B cell (primary cell): ENCODE measurements at regions not wholly inside any gene's neighbourhood (a gene's known extent, or its start where the extent isn't known, plus 50 kb on each side); places are given as distances from the start of the nearest gene placed in this dataset.

Experiments used
- ATAC-seq: fragments of 200-7000 bp; cut with Tn5 transposase; one replicate; pipeline ENCODE4 v1.10.0; 2021; ENCODE audit warnings: low read depth, mild to moderate bottlenecking, moderate number of reproducible peaks, moderate library complexity
- CTCF ChIA-PET: fragments of 350-600 bp; sonication (Branson Sonifier 250); formaldehyde crosslinking; loops from one replicate; lab custom pipeline; 2021; ENCODE audit warnings: antibody characterized with exemption, inconsistent platforms; lab: Charles Lee
- POLR2A ChIA-PET: fragments of 350-600 bp; sonication (Branson Sonifier 250); formaldehyde crosslinking; loops from one replicate; lab custom pipeline; 2021; ENCODE audit warnings: antibody characterized with exemption; lab: Charles Lee
- DNase-seq: peaks from one replicate; pipeline ENCODE4 v3.0.0; 2013
- H2AFZ ChIP-seq: 2 replicates; pipeline ENCODE4 v1.6.1; 2012; ENCODE audit warnings: mild to moderate bottlenecking, low read depth, low read length; ENCODE audit not compliant: insufficient read depth, poor library complexity, severe bottlenecking
- H3K27ac ChIP-seq, 2 donors: 1 replicate in 1 of 2; 2 replicates in 1 of 2; pipeline ENCODE4 v1.5.1; 2012 to 2013; ENCODE audit warnings: low read length in 2 of 2, mild to moderate bottlenecking in 2 of 2, moderate library complexity in 1 of 2
- H3K27me3 ChIP-seq, 4 experiments: fragments of 200-600 bp in 1 of 4; sonication (generic) in 1 of 4; replicated peaks in 1 of 4; 1 replicate in 2 of 4; 2 replicates in 2 of 4; pipeline versions ENCODE4 v1.6.1 to v1.7.0; 2013 to 2016; ENCODE audit warnings: low read length in 3 of 4, mild to moderate bottlenecking in 2 of 4, mixed read lengths in 1 of 4, moderate library complexity in 1 of 4; ENCODE audit not compliant: insufficient read depth in 4 of 4, control insufficient read depth in 3 of 4; ENCODE audit errors: control extremely low read depth in 1 of 4
- H3K36me3 ChIP-seq, 2 experiments: replicated peaks in 1 of 2; 1 replicate in 1 of 2; 2 replicates in 1 of 2; pipeline versions ENCODE4 v1.6.1 to v1.7.1; 2013; ENCODE audit warnings: low read length in 1 of 2; ENCODE audit not compliant: insufficient read depth in 2 of 2, control insufficient read depth in 1 of 2; ENCODE audit errors: control extremely low read depth in 1 of 2, extremely low read depth in 1 of 2
- H3K4me1 ChIP-seq, 2 donors: fragments of 200-600 bp in 1 of 2; sonication (generic) in 1 of 2; 1 replicate in 1 of 2; 2 replicates in 1 of 2; pipeline versions ENCODE4 v1.5.1 to v1.6.1; 2013 to 2017; ENCODE audit warnings: low read length in 2 of 2; ENCODE audit not compliant: control insufficient read depth in 2 of 2, insufficient read depth in 2 of 2
- H3K4me2 ChIP-seq: replicated peaks from 2 replicates; pipeline ENCODE3; 2012; ENCODE audit warnings: mild to moderate bottlenecking, low read depth, low read length; ENCODE audit not compliant: poor library complexity, severe bottlenecking
- H3K4me3 ChIP-seq, 5 experiments: fragments of 200-600 bp in 1 of 5; sonication (generic) in 1 of 5; 1 replicate in 3 of 5; 2 replicates in 2 of 5; pipeline versions ENCODE4 v1.5.1 to v1.7.0; 2011 to 2016; ENCODE audit warnings: low read length in 4 of 5, mild to moderate bottlenecking in 4 of 5, low read depth in 2 of 5, control low read depth in 1 of 5, moderate library complexity in 1 of 5; ENCODE audit not compliant: insufficient read depth in 1 of 5; ENCODE audit errors: control extremely low read depth in 1 of 5, extremely low read depth in 1 of 5
- H3K79me2 ChIP-seq: fragments of 200-600 bp; sonication (generic); one replicate; pipeline ENCODE4 v1.6.0; 2016; ENCODE audit warnings: low read length; ENCODE audit not compliant: control insufficient read depth, insufficient read depth
- H3K9ac ChIP-seq: fragments of 200-600 bp; sonication (generic); 2 replicates; pipeline ENCODE4 v1.6.1; 2017; ENCODE audit warnings: mild to moderate bottlenecking, low read length, moderate library complexity
- H3K9me3 ChIP-seq, 3 donors: one replicate each; pipeline versions ENCODE4 v1.6.1 to v1.7.1; 2013; ENCODE audit warnings: low read length in 2 of 3; ENCODE audit not compliant: control insufficient read depth in 2 of 3, insufficient read depth in 1 of 3; ENCODE audit errors: control extremely low read depth in 1 of 3
- H4K20me1 ChIP-seq: 2 replicates; pipeline ENCODE4 v1.6.0; 2012; ENCODE audit warnings: mild to moderate bottlenecking, low read length; ENCODE audit not compliant: insufficient read depth, control insufficient read depth, poor library complexity, severe bottlenecking
- H3K27ac Mint-ChIP-seq: one replicate; pipeline ENCODE4 v1.8.0; 2021; ENCODE audit warnings: mixed read lengths
- H3K27me3 Mint-ChIP-seq: one replicate; pipeline ENCODE4 v1.8.0; 2021; ENCODE audit warnings: mixed read lengths
- H3K4me1 Mint-ChIP-seq: one replicate; pipeline ENCODE4 v1.8.0; 2021; ENCODE audit warnings: mixed read lengths
- H3K4me3 Mint-ChIP-seq: one replicate; pipeline ENCODE4 v1.8.0; 2021; ENCODE audit warnings: mixed read lengths
- H3K9me3 Mint-ChIP-seq: one replicate; pipeline ENCODE4 v1.8.0; 2022; ENCODE audit warnings: mixed read lengths; ENCODE audit not compliant: insufficient read depth
- EZH2 ChIP-seq: IDR thresholded peaks from 2 replicates; pipeline ENCODE4 v1.6.1; 2012; ENCODE audit warnings: borderline replicate concordance, low read depth, mild to moderate bottlenecking, moderate library complexity, low read length; ENCODE audit not compliant: insufficient read depth, poor library complexity, severe bottlenecking
- WGBS: methylation state at CpG from one replicate; pipeline ENCODE4 v1.1.5; 2013; ENCODE audit warnings: missing lambda C conversion rate; ENCODE audit not compliant: insufficient coverage; 5-methylcytosine and 5-hydroxymethylcytosine counted together
- intact Hi-C: fragments of 100-400 bp; cut with micrococcal nuclease; formaldehyde crosslinking; loops from one replicate; pipeline ENCODE4 v1.10.0; 2022
- TF ChIP-seq, protein P1 (sequence below): fragments of 200-600 bp; IDR thresholded peaks from one replicate; pipeline ENCODE4 v1.8.0; 2022; ENCODE audit warnings: antibody characterized with exemption, mild to moderate bottlenecking

DNA sequence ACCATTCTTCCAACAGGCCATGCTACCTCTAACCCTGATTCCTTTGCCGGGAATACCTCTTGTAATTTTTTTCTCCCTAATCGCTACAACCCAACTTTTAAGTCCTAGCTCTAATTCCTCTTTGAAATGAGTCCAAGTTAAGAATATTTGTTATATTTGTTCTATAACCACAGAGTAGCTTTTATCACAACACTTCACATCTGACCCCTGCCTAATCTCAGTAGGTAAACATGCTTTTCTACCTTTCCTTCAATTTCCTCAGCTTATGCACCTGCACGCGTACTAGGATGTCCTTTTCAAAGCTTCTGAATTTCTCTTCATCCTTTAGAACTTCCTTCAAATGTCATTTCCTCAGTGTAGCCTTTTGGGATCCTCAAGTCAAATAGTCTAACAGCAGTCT, 915.5 kb upstream of the LCORL start:
- peaks cover 3% of the 10 kb centered on the region for H3K4me1 Mint-ChIP-seq
- ATAC-seq: no peak
- no peak overlapping the region for H2AFZ ChIP-seq
- H3K9ac ChIP-seq: no peak overlapping the region
- no peaks in the 10 kb centered on the region for H3K27me3 Mint-ChIP-seq
- CTCF ChIA-PET: no interaction called here
- intact Hi-C loops: no loop called here
- H3K9me3 Mint-ChIP-seq: peaks cover 9% of the 10 kb centered on the region
- no peak overlapping the region for H3K4me2 ChIP-seq
- H3K27ac ChIP-seq: no peak overlapping the region
- no peaks in the 10 kb centered on the region for H4K20me1 ChIP-seq
- H3K79me2 ChIP-seq: no peaks in the 10 kb centered on the region
- no peak overlapping the region for H3K4me3 ChIP-seq
- POLR2A ChIA-PET: no interaction called here
- TF ChIP-seq, protein P1, sequence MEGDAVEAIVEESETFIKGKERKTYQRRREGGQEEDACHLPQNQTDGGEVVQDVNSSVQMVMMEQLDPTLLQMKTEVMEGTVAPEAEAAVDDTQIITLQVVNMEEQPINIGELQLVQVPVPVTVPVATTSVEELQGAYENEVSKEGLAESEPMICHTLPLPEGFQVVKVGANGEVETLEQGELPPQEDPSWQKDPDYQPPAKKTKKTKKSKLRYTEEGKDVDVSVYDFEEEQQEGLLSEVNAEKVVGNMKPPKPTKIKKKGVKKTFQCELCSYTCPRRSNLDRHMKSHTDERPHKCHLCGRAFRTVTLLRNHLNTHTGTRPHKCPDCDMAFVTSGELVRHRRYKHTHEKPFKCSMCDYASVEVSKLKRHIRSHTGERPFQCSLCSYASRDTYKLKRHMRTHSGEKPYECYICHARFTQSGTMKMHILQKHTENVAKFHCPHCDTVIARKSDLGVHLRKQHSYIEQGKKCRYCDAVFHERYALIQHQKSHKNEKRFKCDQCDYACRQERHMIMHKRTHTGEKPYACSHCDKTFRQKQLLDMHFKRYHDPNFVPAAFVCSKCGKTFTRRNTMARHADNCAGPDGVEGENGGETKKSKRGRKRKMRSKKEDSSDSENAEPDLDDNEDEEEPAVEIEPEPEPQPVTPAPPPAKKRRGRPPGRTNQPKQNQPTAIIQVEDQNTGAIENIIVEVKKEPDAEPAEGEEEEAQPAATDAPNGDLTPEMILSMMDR: no peak
- TF ChIP-seq EZH2: no peak
- no peaks in the 10 kb centered on the region for H3K27me3 ChIP-seq
- no peaks in the 10 kb centered on the region for H3K9me3 ChIP-seq
- no peak overlapping the region for H3K27ac Mint-ChIP-seq
- no peak for DNase-seq
- no peaks in the 10 kb centered on the region for H3K36me3 ChIP-seq
- 100% methylated on average over 2 of the region's 4 CpGs for WGBS
- no peaks in the 10 kb centered on the region for H3K4me1 ChIP-seq
- no peak overlapping the region for H3K4me3 Mint-ChIP-seq

DNA sequence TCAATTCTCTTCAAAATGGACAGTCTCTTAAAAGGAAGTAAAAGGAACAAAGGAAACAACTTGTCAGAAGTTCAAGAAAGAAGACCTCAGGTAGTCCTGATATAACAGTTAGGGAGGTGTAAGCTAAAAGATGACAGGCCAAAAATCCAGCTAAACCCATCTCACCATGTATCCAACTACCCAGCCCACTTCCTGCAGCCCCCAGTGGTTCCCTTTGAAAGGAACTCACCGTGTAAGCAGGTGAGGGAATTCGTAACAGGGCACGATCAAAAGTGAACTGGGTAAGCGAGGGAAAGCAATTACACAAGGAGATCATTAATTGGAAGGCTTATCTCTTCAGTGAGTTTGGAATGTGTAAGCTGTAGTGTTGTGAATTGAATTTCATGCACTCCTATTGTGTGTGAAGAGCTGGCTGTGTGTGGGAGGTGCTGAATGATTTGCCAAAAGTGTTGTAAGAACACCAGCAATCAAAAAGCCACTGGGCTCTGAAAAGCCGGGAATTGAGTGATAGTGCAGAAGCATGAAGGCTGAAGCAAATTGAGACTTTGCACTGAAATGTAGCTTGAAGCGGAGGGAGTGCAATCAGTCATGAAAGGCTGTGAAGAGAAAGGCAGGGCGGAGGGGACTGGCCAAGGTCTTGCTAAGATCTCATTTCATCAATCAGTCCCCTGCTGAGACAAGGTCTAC, 914.2 kb upstream of the LCORL start:
- 76% methylated on average over 7 of the region's 7 CpGs for WGBS
- no peak overlapping the region for H3K9ac ChIP-seq
- no peak overlapping the region for H3K4me2 ChIP-seq
- no peaks in the 10 kb centered on the region for H4K20me1 ChIP-seq
- ChIA-PET POLR2A (no interaction called here), CTCF (interaction anchor here (0.6 kb wide), 1 partner anchor 242 kb away, joined by 3 read pairs; no protein-coding TSS in a partner anchor)
- intact Hi-C loops: no loop called here
- no peaks in the 10 kb centered on the region for H3K27me3 ChIP-seq
- H3K36me3 ChIP-seq: no peaks in the 10 kb centered on the region
- TF ChIP-seq, protein P1: no peak
- TF ChIP-seq EZH2: no peak
- H3K27ac Mint-ChIP-seq: no peak overlapping the region
- no peaks in the 10 kb centered on the region for H3K79me2 ChIP-seq
- H3K4me3 ChIP-seq: no peak overlapping the region
- H3K4me1 ChIP-seq: no peaks in the 10 kb centered on the region
- DNase-seq: no peak
- peaks cover 3% of the 10 kb centered on the region for H3K4me1 Mint-ChIP-seq
- no peak for ATAC-seq
- peaks cover 9% of the 10 kb centered on the region for H3K9me3 Mint-ChIP-seq
- H2AFZ ChIP-seq: no peak overlapping the region
- no peak overlapping the region for H3K27ac ChIP-seq
- no peaks in the 10 kb centered on the region for H3K9me3 ChIP-seq
- no peaks in the 10 kb centered on the region for H3K27me3 Mint-ChIP-seq
- no peak overlapping the region for H3K4me3 Mint-ChIP-seq
